IMR-90 (cell line): ENCODE measurements at regions not wholly inside any gene's neighbourhood (a gene's known extent, or its start where the extent isn't known, plus 50 kb on each side); places are given as distances from the start of the nearest gene placed in this dataset.

Experiments
- ATAC-seq: fragments of 200-7000 bp; cut with Tn5 transposase; 2 replicates; pipeline ENCODE4 v1.9.1; 2020; ENCODE audit warnings: low read depth, mild to moderate bottlenecking, moderate library complexity
- BruUV-seq: library from RNA; stranded (reverse); fragments of 400-500 nt; replicated peaks from 2 replicates; lab custom pipeline; 2021; lab: Mats Ljungman, UMichigan
- CTCF ChIA-PET: fragments of 300-600 bp; formaldehyde crosslinking; extraction: SDS; loops from one replicate; lab custom pipeline; 2021; ENCODE audit warnings: antibody characterized with exemption; lab: Yijun Ruan, JAX
- POLR2A ChIA-PET: fragments of 300-600 bp; sonication (Branson Sonifier 250); formaldehyde crosslinking; loops from one replicate; lab custom pipeline; 2022; ENCODE audit warnings: antibody characterized with exemption; ENCODE audit not compliant: unreplicated experiment; lab: Charles Lee
- DNase-seq: peaks from one replicate; pipeline ENCODE4 v3.0.0; 2013
- H2AFZ ChIP-seq: replicated peaks from 2 replicates; pipeline ENCODE3; 2013; ENCODE audit warnings: low read length, mild to moderate bottlenecking; ENCODE audit not compliant: poor library complexity
- H2AK5ac ChIP-seq: 2 replicates; pipeline ENCODE4 v1.6.1; 2013; ENCODE audit warnings: low read depth, low read length, inconsistent platforms
- H2AK9ac ChIP-seq: replicated peaks from 2 replicates; pipeline ENCODE3; 2013; ENCODE audit warnings: mild to moderate bottlenecking, low read depth, low read length, moderate library complexity; ENCODE audit not compliant: poor library complexity
- H2BK120ac ChIP-seq: 2 replicates; pipeline ENCODE4 v1.6.1; 2013; ENCODE audit warnings: low read depth, low read length, inconsistent platforms
- H2BK15ac ChIP-seq: 3 replicates; pipeline ENCODE4 v1.6.1; 2013; ENCODE audit warnings: low read depth, low read length, inconsistent platforms
- H2BK20ac ChIP-seq: 2 replicates; pipeline ENCODE4 v1.6.1; 2013; ENCODE audit warnings: low read depth, mild to moderate bottlenecking, inconsistent platforms, low read length, moderate library complexity
- H2BK5ac ChIP-seq: 2 replicates; pipeline ENCODE4 v1.6.1; 2013; ENCODE audit warnings: mild to moderate bottlenecking, low read depth, low read length, inconsistent platforms; ENCODE audit not compliant: poor library complexity, severe bottlenecking
- H3K14ac ChIP-seq: replicated peaks from 2 replicates; pipeline ENCODE4 v1.6.1; 2013; ENCODE audit warnings: low read depth, low read length, inconsistent platforms
- H3K18ac ChIP-seq: 2 replicates; pipeline ENCODE4 v1.6.1; 2013; ENCODE audit warnings: low read depth, low read length, control low read depth
- H3K23ac ChIP-seq: 2 replicates; pipeline ENCODE4 v1.6.1; 2013; ENCODE audit warnings: low read depth, low read length, inconsistent platforms
- H3K27ac ChIP-seq: 2 replicates; pipeline ENCODE4 v1.5.1; 2013; ENCODE audit warnings: mild to moderate bottlenecking, control low read depth, low read length; ENCODE audit not compliant: insufficient read depth
- H3K27me3 ChIP-seq: 2 replicates; pipeline ENCODE4 v1.6.1; 2013; ENCODE audit warnings: low read length; ENCODE audit not compliant: control insufficient read depth, insufficient read depth
- H3K36me3 ChIP-seq: 2 replicates; pipeline ENCODE4 v1.6.1; 2013; ENCODE audit warnings: low read length, mixed read lengths; ENCODE audit not compliant: control insufficient read depth, insufficient read depth
- H3K4ac ChIP-seq: 2 replicates; pipeline ENCODE4 v1.6.1; 2013; ENCODE audit warnings: low read depth, low read length, inconsistent platforms
- H3K4me1 ChIP-seq: 2 replicates; pipeline ENCODE4 v1.6.1; 2013; ENCODE audit warnings: low read length, mixed read lengths; ENCODE audit not compliant: control insufficient read depth, insufficient read depth
- H3K4me2 ChIP-seq: 2 replicates; pipeline ENCODE4 v1.6.1; 2013; ENCODE audit warnings: low read depth, mild to moderate bottlenecking, control low read depth, low read length, moderate library complexity
- H3K4me3 ChIP-seq: 2 replicates; pipeline ENCODE4 v1.5.1; 2013; ENCODE audit warnings: low read depth, mild to moderate bottlenecking, control low read depth, low read length, moderate library complexity; ENCODE audit not compliant: insufficient read depth
- H3K56ac ChIP-seq: 2 replicates; pipeline ENCODE4 v1.6.1; 2013; ENCODE audit warnings: low read length, inconsistent platforms; ENCODE audit not compliant: insufficient read depth; ENCODE audit errors: extremely low read depth
- H3K79me1 ChIP-seq, 2 experiments: 2 replicates each; pipeline ENCODE4 v1.6.1; 2013; ENCODE audit warnings: low read length in 2 of 2, inconsistent platforms in 1 of 2, low read depth in 1 of 2
- H3K9ac ChIP-seq: 2 replicates; pipeline ENCODE4 v1.6.1; 2013; ENCODE audit warnings: low read depth, low read length, control low read depth
- H3K9me1 ChIP-seq: 2 replicates; pipeline ENCODE4 v1.6.1; 2013; ENCODE audit warnings: low read length, inconsistent platforms; ENCODE audit not compliant: insufficient read depth
- H3K9me3 ChIP-seq: 2 replicates; pipeline ENCODE4 v1.6.1; 2013; ENCODE audit warnings: low read length; ENCODE audit not compliant: control insufficient read depth, insufficient read depth
- H4K20me1 ChIP-seq: 2 replicates; pipeline ENCODE4 v1.6.1; 2013; ENCODE audit warnings: low read length, inconsistent platforms; ENCODE audit not compliant: insufficient read depth
- H4K5ac ChIP-seq: 2 replicates; pipeline ENCODE4 v1.6.1; 2013; ENCODE audit warnings: mild to moderate bottlenecking, low read depth, low read length, control low read depth
- H4K8ac ChIP-seq, 2 experiments: 2 replicates each; pipeline ENCODE4 v1.6.1; 2013; ENCODE audit warnings: low read depth in 2 of 2, low read length in 2 of 2, control low read depth in 1 of 2, inconsistent platforms in 1 of 2
- H4K91ac ChIP-seq: 2 replicates; pipeline ENCODE4 v1.6.1; 2013; ENCODE audit warnings: low read depth, low read length, inconsistent platforms; ENCODE audit not compliant: insufficient read depth
- CEBPB ChIP-seq: IDR thresholded peaks from 2 replicates; pipeline ENCODE4 v1.6.1; 2012; ENCODE audit warnings: low read depth, low read length, improper control_type of control experiment
- CHD1 ChIP-seq: IDR thresholded peaks from 2 replicates; pipeline ENCODE4 v1.6.1; 2012; ENCODE audit warnings: low read depth, low read length, improper control_type of control experiment
- FOS ChIP-seq: fragments of 150-350 bp; IDR thresholded peaks from 2 replicates; pipeline ENCODE4 v1.6.1; 2016; ENCODE audit warnings: low read depth, low read length
- MAFK ChIP-seq: IDR thresholded peaks from 2 replicates; pipeline ENCODE4 v1.6.1; 2012; ENCODE audit warnings: low read depth, low read length, improper control_type of control experiment
- MAZ ChIP-seq: IDR thresholded peaks from 2 replicates; pipeline ENCODE4 v1.6.1; 2012; ENCODE audit warnings: low read depth, mild to moderate bottlenecking, low read length, improper control_type of control experiment, moderate library complexity, borderline replicate concordance
- MXI1 ChIP-seq: IDR thresholded peaks from 2 replicates; pipeline ENCODE4 v1.6.1; 2012; ENCODE audit warnings: low read depth, mild to moderate bottlenecking, low read length, moderate library complexity, borderline replicate concordance
- NFE2L2 ChIP-seq: fragments of 150-350 bp; IDR thresholded peaks from 2 replicates; pipeline ENCODE4 v1.6.1; 2016; ENCODE audit warnings: low read depth, mild to moderate bottlenecking, low read length
- RAD21 ChIP-seq: IDR thresholded peaks from 2 replicates; pipeline ENCODE4 v1.6.1; 2012; ENCODE audit warnings: low read length, improper control_type of control experiment
- SMC3 ChIP-seq: fragments of 150-350 bp; IDR thresholded peaks from 2 replicates; pipeline ENCODE4 v1.6.1; 2016; ENCODE audit warnings: low read depth, mild to moderate bottlenecking, antibody characterized with exemption, low read length, moderate library complexity
- WGBS, 2 experiments: methylation state at CpG; one replicate each; pipeline versions ENCODE4 v1.1.5 to v1.1.7; 2013; ENCODE audit warnings: missing lambda C conversion rate in 2 of 2; ENCODE audit not compliant: insufficient read length in 1 of 2; ENCODE audit errors: extremely low coverage in 2 of 2; 5-methylcytosine and 5-hydroxymethylcytosine counted together
- dilution Hi-C: fragments of 300-500 bp; cut with HindIII; formaldehyde crosslinking; loops from one replicate; pipeline ENCODE4 v1.14.3; 2018; ENCODE audit warnings: low sequenced_read_pairs; ENCODE audit not compliant: unreplicated experiment
- in situ Hi-C: fragments of 300-500 bp; cut with MboI; formaldehyde crosslinking; loops from 3 replicates; pipeline ENCODE4 v1.14.3; 2019; ENCODE audit warnings: low sequenced_read_pairs, inconsistent platforms, mixed read lengths
- intact Hi-C: fragments of 100-400 bp; cut with micrococcal nuclease; formaldehyde crosslinking; loops from 2 replicates; pipeline ENCODE4 v1.10.0; 2022
- TF ChIP-seq, protein P1 (sequence below): fragments of 150-350 bp; IDR thresholded peaks from 2 replicates; pipeline ENCODE4 v1.6.1; 2017; ENCODE audit warnings: mild to moderate bottlenecking, antibody characterized with exemption, low read length, low read depth
- TF ChIP-seq, protein P2 (sequence below): fragments of 150-350 bp; IDR thresholded peaks from 2 replicates; pipeline ENCODE4 v1.6.1; 2016; ENCODE audit warnings: low read depth, mild to moderate bottlenecking, low read length, moderate library complexity, borderline replicate concordance

DNA sequence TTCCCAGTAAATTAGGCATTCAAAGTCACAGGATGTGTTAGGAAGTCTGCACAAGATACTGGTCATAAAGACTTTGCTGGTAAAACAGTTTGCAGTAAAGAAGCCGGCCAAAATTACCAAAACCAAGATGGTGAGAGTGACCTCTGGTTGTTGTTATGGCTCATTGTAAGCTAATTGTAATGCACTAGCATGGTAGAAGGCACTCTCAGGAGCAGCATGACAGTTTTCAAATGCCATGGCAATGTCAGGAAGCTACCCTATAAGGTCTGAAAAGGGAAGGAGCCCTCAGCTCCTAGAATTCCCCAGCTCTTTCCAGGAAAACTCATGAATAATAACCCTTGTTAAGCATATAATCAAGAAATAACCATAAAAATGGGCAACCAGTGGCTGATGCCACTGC, 64.3 kb upstream of the TNC start:
- no peak overlapping the region for H3K4ac ChIP-seq
- in situ Hi-C loops: no loop called here
- no CpG with 5 or more reads among the region's 1 CpG for WGBS, 2 experiments
- no peak overlapping the region for H4K5ac ChIP-seq
- no peak overlapping the region for H2BK120ac ChIP-seq
- H3K79me1 ChIP-seq: no peaks in the 10 kb centered on the region
- ChIA-PET POLR2A (no interaction called here), CTCF (no interaction called here)
- H4K91ac ChIP-seq: no peak overlapping the region
- H2BK15ac ChIP-seq: 0 out of 3 replicates have a peak overlapping the region, but pooled peaks have one; percentile 13
- no peak overlapping the region for H2BK5ac ChIP-seq
- H3K9me3 ChIP-seq: no peaks in the 10 kb centered on the region
- dilution Hi-C loops: no loop called here
- TF ChIP-seq SMC3: no peak
- TF ChIP-seq MAFK: no peak
- TF ChIP-seq MXI1: no peak
- TF ChIP-seq CHD1: no peak
- TF ChIP-seq, protein P1, sequence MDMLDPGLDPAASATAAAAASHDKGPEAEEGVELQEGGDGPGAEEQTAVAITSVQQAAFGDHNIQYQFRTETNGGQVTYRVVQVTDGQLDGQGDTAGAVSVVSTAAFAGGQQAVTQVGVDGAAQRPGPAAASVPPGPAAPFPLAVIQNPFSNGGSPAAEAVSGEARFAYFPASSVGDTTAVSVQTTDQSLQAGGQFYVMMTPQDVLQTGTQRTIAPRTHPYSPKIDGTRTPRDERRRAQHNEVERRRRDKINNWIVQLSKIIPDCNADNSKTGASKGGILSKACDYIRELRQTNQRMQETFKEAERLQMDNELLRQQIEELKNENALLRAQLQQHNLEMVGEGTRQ: no peak
- TF ChIP-seq CEBPB: no peak
- TF ChIP-seq MAZ: no peak
- no peak for TF ChIP-seq FOS
- no peak for TF ChIP-seq RAD21
- TF ChIP-seq NFE2L2: no peak
- TF ChIP-seq, protein P2, sequence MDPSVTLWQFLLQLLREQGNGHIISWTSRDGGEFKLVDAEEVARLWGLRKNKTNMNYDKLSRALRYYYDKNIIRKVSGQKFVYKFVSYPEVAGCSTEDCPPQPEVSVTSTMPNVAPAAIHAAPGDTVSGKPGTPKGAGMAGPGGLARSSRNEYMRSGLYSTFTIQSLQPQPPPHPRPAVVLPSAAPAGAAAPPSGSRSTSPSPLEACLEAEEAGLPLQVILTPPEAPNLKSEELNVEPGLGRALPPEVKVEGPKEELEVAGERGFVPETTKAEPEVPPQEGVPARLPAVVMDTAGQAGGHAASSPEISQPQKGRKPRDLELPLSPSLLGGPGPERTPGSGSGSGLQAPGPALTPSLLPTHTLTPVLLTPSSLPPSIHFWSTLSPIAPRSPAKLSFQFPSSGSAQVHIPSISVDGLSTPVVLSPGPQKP: no peak
- no peak overlapping the region for H4K8ac ChIP-seq
- no peak overlapping the region for H3K56ac ChIP-seq
- no TSS peak for BruUV-seq
- intact Hi-C loops: no loop called here
- H3K4me1 ChIP-seq: no peaks in the 10 kb centered on the region
- H2AK9ac ChIP-seq: no peak overlapping the region
- no peak overlapping the region for H3K14ac ChIP-seq
- H3K9me1 ChIP-seq: no peaks in the 10 kb centered on the region
- no peak overlapping the region for H3K4me3 ChIP-seq
- H3K9ac ChIP-seq: no peak overlapping the region
- no peaks in the 10 kb centered on the region for H3K36me3 ChIP-seq
- H3K27ac ChIP-seq: no peak overlapping the region
- H3K4me2 ChIP-seq: no peak overlapping the region
- no peaks in the 10 kb centered on the region for H4K20me1 ChIP-seq
- H3K27me3 ChIP-seq: no peaks in the 10 kb centered on the region
- no peak for DNase-seq
- no peak overlapping the region for H3K18ac ChIP-seq
- H2AFZ ChIP-seq: no peak overlapping the region
- no peak overlapping the region for H2AK5ac ChIP-seq
- no peak overlapping the region; the same call in 1 of the 2 replicates for H2BK20ac ChIP-seq
- no peak for ATAC-seq
- H3K23ac ChIP-seq: no peak overlapping the region; the same call in 1 of the 2 replicates
